HepG2 (cell line): ENCODE measurements at regions not wholly inside any gene's neighbourhood (a gene's known extent, or its start where the extent isn't known, plus 50 kb on each side); places are given as distances from the start of the nearest gene placed in this dataset.

Source experiments
- FOXP1 ChIP-seq, 2 experiments: fragments of 450-650 bp in 1 of 2; IDR thresholded peaks; 2 replicates each; pipeline ENCODE4 v1.6.1; 2017 to 2018; ENCODE audit warnings: antibody characterized with exemption in 1 of 2
- GPN1 ChIP-seq: sonication (generic); formaldehyde crosslinking; IDR thresholded peaks from 2 replicates; pipeline ENCODE4 v1.5.1; 2020; ENCODE audit warnings: missing genetic modification reagents, borderline replicate concordance
- ZNF160 ChIP-seq: sonication (generic); formaldehyde crosslinking; IDR thresholded peaks from 2 replicates; pipeline ENCODE4 v1.8.0; 2022; ENCODE audit warnings: mild to moderate bottlenecking, inconsistent platforms, missing genetic modification reagents
- ZNF234 ChIP-seq: sonication (generic); formaldehyde crosslinking; conservative IDR thresholded peaks from 2 replicates; pipeline ENCODE4 v1.5.1; 2020; ENCODE audit warnings: mild to moderate bottlenecking, missing genetic modification reagents
- TF ChIP-seq, protein P1 (sequence below): sonication (generic); formaldehyde crosslinking; IDR thresholded peaks from 2 replicates; pipeline ENCODE4 v1.4.0; 2020; ENCODE audit warnings: mild to moderate bottlenecking, missing genetic modification reagents
- TF ChIP-seq, protein P2 (sequence below): sonication (generic); formaldehyde crosslinking; IDR thresholded peaks from one replicate; pipeline ENCODE4 v1.5.1; 2020; ENCODE audit warnings: mild to moderate bottlenecking, missing genetic modification reagents; ENCODE audit errors: not compliant biosample characterization

DNA sequence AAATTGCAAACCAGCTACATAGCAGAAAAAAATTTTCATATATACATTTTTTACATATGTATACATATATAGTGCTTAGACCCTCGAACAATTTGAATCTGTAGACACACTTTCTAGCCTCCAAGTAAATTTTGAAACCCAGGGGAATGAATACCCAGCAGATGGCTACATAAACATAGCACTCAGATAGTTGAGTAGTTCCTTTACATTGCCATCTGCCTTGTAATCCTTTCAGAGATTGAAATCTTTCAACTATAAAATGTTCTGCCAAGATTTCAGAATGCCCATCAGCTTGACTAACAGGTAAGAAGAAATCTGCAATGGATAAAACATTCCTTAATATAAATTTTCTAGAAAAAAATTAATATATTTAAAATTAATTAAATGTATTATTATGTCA is 1333.5 kb upstream of the CADM2 start (continued):
- TF ChIP-seq, protein P1, sequence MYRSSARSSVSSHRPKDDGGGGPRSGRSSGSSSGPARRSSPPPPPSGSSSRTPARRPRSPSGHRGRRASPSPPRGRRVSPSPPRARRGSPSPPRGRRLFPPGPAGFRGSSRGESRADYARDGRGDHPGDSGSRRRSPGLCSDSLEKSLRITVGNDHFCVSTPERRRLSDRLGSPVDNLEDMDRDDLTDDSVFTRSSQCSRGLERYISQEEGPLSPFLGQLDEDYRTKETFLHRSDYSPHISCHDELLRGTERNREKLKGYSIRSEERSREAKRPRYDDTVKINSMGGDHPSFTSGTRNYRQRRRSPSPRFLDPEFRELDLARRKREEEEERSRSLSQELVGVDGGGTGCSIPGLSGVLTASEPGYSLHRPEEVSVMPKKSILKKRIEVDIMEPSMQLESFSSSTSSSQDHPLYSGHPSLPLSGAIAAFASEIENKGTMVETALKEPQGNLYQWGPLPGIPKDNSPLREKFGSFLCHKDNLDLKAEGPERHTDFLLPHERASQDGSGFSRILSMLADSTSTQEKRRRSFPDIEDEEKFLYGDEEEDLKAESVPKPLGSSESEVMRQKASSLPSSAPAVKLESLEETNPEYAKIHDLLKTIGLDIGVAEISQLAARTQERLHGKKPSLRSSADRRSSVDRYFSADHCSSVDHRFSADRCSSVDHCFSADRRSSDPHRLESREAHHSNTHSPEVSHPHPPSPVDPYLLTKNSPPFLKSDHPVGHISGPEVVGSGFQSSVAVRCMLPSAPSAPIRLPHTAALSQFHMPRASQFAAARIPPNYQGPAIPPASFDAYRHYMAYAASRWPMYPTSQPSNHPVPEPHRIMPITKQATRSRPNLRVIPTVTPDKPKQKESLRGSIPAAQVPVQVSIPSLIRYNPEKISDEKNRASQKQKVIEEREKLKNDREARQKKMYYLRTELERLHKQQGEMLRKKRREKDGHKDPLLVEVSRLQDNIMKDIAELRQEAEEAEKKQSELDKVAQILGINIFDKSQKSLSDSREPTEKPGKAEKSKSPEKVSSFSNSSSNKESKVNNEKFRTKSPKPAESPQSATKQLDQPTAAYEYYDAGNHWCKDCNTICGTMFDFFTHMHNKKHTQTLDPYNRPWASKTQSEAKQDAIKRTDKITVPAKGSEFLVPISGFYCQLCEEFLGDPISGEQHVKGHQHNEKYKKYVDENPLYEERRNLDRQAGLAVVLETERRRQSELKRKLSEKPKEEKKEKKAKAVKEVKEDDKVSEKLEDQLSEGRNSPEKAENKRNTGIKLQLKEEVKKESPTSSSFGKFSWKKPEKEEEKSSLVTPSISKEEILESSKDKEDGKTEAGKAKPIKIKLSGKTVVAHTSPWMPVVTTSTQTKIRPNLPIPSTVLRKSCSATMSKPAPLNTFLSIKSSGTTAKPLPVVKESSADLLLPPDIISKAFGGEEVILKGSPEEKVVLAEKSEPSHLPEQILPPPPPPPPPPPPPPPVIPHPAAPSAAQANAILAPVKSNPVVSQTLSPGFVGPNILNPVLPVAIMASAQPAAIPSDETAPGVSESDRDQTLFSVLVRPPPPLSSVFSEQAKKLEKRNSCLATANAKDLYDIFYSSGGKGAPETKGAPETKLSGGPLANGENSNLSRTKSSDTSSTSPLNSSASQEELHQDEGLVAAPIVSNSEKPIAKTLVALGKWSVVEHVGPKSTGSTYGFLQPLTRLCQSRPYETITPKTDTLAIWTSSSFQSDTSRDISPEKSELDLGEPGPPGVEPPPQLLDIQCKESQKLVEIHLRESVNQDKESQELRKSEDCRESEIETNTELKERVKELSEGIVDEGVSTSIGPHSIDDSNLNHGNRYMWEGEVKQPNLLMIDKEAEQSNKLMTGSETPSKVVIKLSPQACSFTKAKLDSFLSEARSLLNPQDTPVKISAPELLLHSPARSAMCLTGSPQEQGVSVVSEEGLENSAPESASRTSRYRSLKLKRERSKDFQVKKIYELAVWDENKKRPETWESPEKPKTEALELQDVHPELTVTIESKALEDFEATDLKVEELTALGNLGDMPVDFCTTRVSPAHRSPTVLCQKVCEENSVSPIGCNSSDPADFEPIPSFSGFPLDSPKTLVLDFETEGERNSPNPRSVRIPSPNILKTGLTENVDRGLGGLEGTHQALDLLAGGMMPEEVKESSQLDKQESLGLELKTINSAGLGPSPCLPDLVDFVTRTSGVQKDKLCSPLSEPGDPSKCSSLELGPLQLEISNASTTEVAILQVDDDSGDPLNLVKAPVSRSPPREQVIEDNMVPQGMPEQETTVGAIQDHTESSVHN (CRISPR knock-in tag), result no peak
- TF ChIP-seq, protein P2, sequence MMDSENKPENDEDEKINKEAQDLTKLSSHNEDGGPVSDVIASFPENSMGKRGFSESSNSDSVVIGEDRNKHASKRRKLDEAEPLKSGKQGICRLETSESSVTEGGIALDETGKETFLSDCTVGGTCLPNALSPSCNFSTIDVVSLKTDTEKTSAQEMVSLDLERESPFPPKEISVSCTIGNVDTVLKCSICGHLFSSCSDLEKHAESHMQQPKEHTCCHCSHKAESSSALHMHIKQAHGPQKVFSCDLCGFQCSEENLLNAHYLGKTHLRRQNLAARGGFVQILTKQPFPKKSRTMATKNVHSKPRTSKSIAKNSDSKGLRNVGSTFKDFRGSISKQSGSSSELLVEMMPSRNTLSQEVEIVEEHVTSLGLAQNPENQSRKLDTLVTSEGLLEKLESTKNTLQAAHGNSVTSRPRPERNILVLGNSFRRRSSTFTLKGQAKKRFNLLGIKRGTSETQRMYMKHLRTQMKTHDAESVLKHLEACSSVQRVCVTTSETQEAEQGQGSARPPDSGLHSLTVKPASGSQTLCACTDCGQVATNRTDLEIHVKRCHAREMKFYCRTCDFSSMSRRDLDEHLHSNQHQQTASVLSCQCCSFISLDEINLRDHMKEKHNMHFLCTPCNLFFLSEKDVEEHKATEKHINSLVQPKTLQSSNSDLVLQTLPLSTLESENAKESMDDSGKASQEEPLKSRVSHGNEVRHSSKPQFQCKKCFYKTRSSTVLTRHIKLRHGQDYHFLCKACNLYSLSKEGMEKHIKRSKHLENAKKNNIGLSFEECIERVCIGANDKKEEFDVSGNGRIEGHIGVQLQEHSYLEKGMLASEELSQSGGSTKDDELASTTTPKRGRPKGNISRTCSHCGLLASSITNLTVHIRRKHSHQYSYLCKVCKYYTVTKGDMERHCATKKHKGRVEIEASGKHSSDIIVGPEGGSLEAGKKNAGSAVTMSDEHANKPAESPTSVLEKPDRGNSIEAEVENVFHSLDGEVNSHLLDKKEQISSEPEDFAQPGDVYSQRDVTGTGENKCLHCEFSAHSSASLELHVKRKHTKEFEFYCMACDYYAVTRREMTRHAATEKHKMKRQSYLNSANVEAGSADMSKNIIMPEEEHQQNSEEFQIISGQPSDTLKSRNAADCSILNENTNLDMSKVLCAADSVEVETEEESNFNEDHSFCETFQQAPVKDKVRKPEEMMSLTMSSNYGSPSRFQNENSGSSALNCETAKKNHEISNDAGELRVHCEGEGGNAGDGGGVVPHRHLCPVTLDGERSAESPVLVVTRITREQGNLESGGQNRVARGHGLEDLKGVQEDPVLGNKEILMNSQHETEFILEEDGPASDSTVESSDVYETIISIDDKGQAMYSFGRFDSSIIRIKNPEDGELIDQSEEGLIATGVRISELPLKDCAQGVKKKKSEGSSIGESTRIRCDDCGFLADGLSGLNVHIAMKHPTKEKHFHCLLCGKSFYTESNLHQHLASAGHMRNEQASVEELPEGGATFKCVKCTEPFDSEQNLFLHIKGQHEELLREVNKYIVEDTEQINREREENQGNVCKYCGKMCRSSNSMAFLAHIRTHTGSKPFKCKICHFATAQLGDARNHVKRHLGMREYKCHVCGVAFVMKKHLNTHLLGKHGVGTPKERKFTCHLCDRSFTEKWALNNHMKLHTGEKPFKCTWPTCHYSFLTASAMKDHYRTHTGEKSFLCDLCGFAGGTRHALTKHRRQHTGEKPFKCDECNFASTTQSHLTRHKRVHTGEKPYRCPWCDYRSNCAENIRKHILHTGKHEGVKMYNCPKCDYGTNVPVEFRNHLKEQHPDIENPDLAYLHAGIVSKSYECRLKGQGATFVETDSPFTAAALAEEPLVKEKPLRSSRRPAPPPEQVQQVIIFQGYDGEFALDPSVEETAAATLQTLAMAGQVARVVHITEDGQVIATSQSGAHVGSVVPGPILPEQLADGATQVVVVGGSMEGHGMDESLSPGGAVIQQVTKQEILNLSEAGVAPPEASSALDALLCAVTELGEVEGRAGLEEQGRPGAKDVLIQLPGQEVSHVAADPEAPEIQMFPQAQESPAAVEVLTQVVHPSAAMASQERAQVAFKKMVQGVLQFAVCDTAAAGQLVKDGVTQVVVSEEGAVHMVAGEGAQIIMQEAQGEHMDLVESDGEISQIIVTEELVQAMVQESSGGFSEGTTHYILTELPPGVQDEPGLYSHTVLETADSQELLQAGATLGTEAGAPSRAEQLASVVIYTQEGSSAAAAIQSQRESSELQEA (CRISPR knock-in tag), result no peak
- TF ChIP-seq FOXP1 (IDR thresholded peaks at IDR 0.05) (no peak), FOXP1 (CRISPR knock-in tag; IDR thresholded peaks at IDR 0.05) (no peak), ZNF160 (CRISPR knock-in tag) (no peak), GPN1 (CRISPR knock-in tag) (no peak), ZNF234 (no peak)
- TF ChIP-seq, all 625 proteins: peak for 0
